Neural crest cell (in vitro differentiated cells): ENCODE measurements at regions not wholly inside any gene's neighbourhood (a gene's known extent, or its start where the extent isn't known, plus 50 kb on each side); places are given as distances from the start of the nearest gene placed in this dataset.

Experiments used
- DNase-seq: peaks from one replicate; pipeline ENCODE4 v3.0.0; 2021; ENCODE audit warnings: low read depth, mixed read lengths, low spot score
- H3K27ac Mint-ChIP-seq: one replicate; pipeline ENCODE4 v1.8.0; 2021; ENCODE audit warnings: mild to moderate bottlenecking, mixed read lengths; ENCODE audit not compliant: unreplicated experiment
- H3K27me3 Mint-ChIP-seq: 2 replicates; pipeline ENCODE4 v1.8.0; 2021; ENCODE audit warnings: low read depth, mild to moderate bottlenecking, mixed read lengths
- H3K36me3 Mint-ChIP-seq: 2 replicates; pipeline ENCODE4 v1.8.0; 2021; ENCODE audit warnings: low read depth, mild to moderate bottlenecking, mixed read lengths
- H3K4me1 Mint-ChIP-seq: 2 replicates; pipeline ENCODE4 v1.8.0; 2021; ENCODE audit warnings: mixed read lengths
- H3K4me3 Mint-ChIP-seq: one replicate; pipeline ENCODE4 v1.8.0; 2021; ENCODE audit warnings: mild to moderate bottlenecking, mixed read lengths
- H3K9me3 Mint-ChIP-seq: 2 replicates; pipeline ENCODE4 v1.8.0; 2021; ENCODE audit warnings: mixed read lengths
- TF ChIP-seq, protein P1 (sequence below): fragments of 200-600 bp; sonication (generic); conservative IDR thresholded peaks from 2 replicates; pipeline ENCODE4 v1.5.0; 2021; ENCODE audit warnings: antibody characterized with exemption, mild to moderate bottlenecking

DNA sequence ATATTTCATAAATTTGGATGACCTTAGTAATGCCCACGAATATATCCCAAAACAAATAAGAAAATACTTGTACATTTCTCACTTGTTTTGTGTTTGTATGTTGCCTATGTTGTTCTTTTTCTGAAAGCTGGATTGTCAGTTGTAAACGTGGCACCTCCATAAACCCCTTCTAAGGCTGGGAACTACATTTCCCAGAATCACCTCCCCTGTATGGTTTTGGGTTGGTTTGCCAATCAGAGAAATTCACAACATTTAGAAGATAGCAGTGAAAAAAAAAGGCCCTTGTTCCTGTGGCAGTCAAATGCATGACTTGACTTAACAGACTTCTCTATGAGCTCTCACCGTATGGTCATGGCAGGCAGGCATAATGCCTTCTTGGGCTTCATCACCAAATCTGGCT, 676.3 kb upstream of the STEAP1 start:
- TF ChIP-seq, protein P1, sequence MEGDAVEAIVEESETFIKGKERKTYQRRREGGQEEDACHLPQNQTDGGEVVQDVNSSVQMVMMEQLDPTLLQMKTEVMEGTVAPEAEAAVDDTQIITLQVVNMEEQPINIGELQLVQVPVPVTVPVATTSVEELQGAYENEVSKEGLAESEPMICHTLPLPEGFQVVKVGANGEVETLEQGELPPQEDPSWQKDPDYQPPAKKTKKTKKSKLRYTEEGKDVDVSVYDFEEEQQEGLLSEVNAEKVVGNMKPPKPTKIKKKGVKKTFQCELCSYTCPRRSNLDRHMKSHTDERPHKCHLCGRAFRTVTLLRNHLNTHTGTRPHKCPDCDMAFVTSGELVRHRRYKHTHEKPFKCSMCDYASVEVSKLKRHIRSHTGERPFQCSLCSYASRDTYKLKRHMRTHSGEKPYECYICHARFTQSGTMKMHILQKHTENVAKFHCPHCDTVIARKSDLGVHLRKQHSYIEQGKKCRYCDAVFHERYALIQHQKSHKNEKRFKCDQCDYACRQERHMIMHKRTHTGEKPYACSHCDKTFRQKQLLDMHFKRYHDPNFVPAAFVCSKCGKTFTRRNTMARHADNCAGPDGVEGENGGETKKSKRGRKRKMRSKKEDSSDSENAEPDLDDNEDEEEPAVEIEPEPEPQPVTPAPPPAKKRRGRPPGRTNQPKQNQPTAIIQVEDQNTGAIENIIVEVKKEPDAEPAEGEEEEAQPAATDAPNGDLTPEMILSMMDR, result no peak
- Mint-ChIP-seq H3K36me3 (no peaks in the 10 kb centered on the region), H3K4me3 (no peak overlapping the region), H3K27ac (no peak overlapping the region), H3K4me1 (no peaks in the 10 kb centered on the region), H3K27me3 (no peaks in the 10 kb centered on the region), H3K9me3 (peaks cover 3% of the 10 kb centered on the region)
- DNase-seq, result no peak

DNA sequence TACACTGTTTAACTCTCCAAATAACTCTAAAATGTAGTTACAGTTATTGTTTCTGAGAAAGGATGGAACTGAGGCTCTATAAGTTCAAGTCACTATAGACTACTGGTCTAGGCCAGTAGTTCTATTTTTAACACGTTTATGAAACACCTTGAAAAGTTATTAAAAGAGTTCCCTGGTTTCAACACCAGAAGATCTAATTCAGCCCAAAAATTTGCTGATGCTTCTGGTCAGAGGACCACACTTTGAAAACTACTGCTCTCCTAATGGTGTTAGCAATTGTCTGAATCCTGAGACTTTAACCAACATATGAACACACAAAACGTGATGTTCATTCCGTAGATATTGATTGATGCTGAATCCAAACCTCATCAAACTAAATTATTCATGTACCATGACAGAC, 658.6 kb upstream of the STEAP1 start:
- Mint-ChIP-seq H3K4me1 (no peaks in the 10 kb centered on the region), H3K27me3 (no peaks in the 10 kb centered on the region), H3K36me3 (no peaks in the 10 kb centered on the region), H3K27ac (no peak overlapping the region), H3K4me3 (no peak overlapping the region), H3K9me3 (no peaks in the 10 kb centered on the region)
- TF ChIP-seq, protein P1, result no peak
- no peak for DNase-seq

DNA sequence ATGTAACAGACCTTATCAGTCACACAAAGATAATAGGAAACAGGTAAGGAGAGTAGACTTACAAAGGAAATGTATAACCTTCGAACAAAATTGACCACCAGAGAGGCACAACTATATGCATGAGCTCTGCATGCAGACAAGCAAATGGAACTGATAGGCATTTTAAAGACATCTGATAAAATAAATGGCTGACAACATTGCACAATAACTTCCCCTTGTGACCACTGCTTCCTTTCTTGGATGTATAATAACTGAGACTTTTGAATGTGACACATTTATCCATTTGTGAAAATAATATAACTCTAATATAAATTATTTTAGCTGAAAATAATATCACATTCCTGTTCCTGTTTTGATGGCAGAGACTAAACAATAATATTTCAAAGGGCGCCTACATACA, 654.2 kb upstream of the STEAP1 start:
- no peak for DNase-seq
- H3K36me3 Mint-ChIP-seq, result no peaks in the 10 kb centered on the region
- no peaks in the 10 kb centered on the region for H3K4me1 Mint-ChIP-seq
- TF ChIP-seq, protein P1, result no peak
- H3K9me3 Mint-ChIP-seq, result no peaks in the 10 kb centered on the region
- H3K4me3 Mint-ChIP-seq, result no peak overlapping the region
- no peaks in the 10 kb centered on the region for H3K27me3 Mint-ChIP-seq
- no peak overlapping the region for H3K27ac Mint-ChIP-seq

DNA sequence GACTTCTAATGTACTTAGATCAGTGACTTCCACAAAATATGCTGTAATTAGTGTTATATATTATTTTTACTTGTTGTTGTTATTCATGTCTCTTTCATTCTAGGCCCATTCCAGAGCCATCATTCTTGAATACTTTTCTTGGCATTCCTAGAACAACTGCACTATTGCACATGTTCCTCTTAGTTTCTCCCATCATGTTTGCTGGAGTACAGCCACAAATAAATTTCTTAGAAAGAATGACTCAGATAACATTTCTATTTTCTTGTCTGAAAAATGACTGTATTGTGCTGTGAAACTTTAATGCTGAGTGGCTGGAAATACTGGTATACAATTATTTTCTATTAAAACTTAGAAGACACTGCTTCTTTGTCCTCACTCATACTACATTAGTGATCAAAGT, 651.0 kb upstream of the STEAP1 start:
- TF ChIP-seq, protein P1, result no peak
- Mint-ChIP-seq H3K36me3 (no peaks in the 10 kb centered on the region), H3K4me1 (no peaks in the 10 kb centered on the region), H3K9me3 (no peaks in the 10 kb centered on the region), H3K27me3 (no peaks in the 10 kb centered on the region), H3K27ac (no peak overlapping the region), H3K4me3 (no peak overlapping the region)
- no peak for DNase-seq

DNA sequence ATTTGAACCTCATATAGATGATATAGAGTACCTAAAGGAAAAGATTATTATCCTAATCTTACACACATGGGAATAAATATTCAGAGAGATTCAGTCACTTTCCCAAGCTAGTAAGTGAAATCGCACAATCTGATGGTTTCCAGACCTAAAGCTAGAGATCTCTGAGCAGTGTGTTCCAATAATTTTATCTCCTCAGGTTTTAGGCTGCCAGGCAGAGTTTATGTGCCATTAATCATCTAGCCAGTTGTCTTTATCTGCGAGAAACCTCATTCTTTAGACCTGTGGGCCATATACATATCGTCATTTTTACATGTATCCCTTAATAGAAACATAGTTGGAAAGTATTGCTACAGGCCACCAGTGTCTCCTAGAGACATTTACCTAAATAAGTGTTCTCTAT, 647.2 kb upstream of the STEAP1 start:
- H3K9me3 Mint-ChIP-seq, result no peaks in the 10 kb centered on the region

More for the DNA sequence above, 647.2 kb upstream of the STEAP1 start:
- Mint-ChIP-seq H3K27ac (no peak overlapping the region), H3K4me1 (no peaks in the 10 kb centered on the region), H3K27me3 (no peaks in the 10 kb centered on the region), H3K4me3 (no peak overlapping the region), H3K36me3 (no peaks in the 10 kb centered on the region)
- no peak for DNase-seq
- TF ChIP-seq, protein P1, result no peak
